T-cell (primary cell): ENCODE measurements at regions not wholly inside any gene's neighbourhood (a gene's known extent, or its start where the extent isn't known, plus 50 kb on each side); places are given as distances from the start of the nearest gene placed in this dataset.

Source experiments
- ATAC-seq, 4 experiments: fragments of 200-7000 bp in 3 of 4; fragments of 150-1000 bp in 1 of 4; cut with Tn5 transposase; replicated peaks in 1 of 4; 1 replicate in 3 of 4; 2 replicates in 1 of 4; pipeline ENCODE4 v1.10.0; 2021; ENCODE audit warnings: moderate library complexity in 3 of 4, mild to moderate bottlenecking in 2 of 4, moderate number of reproducible peaks in 1 of 4
- CTCF ChIA-PET, 2 donors: fragments of 300-600 bp; sonication (Branson Sonifier 250); formaldehyde crosslinking; loops; one replicate each; lab custom pipeline; 2022; ENCODE audit warnings: antibody characterized with exemption in 2 of 2; lab: Charles Lee
- POLR2A ChIA-PET, 2 donors: fragments of 300-600 bp; sonication (Branson Sonifier 250); formaldehyde crosslinking; loops; one replicate each; lab custom pipeline; 2022; ENCODE audit warnings: antibody characterized with exemption in 2 of 2; lab: Charles Lee
- DNase-seq, 35 experiments: peaks; one replicate each; pipeline versions ENCODE4 v3.0.0 to v3.0.0-alpha.2; 2013 to 2023
- H3K27ac ChIP-seq: one replicate; pipeline ENCODE4 v1.5.1; 2013; ENCODE audit warnings: low read length
- H3K27me3 ChIP-seq, 2 experiments: replicated peaks in 1 of 2; 1 replicate in 1 of 2; 2 replicates in 1 of 2; pipeline versions ENCODE4 v1.6.1 to v1.7.0; 2013; ENCODE audit warnings: low read length in 1 of 2, mixed read lengths in 1 of 2; ENCODE audit not compliant: control insufficient read depth in 2 of 2, insufficient read depth in 2 of 2; ENCODE audit errors: extremely low read depth in 1 of 2
- H3K36me3 ChIP-seq, 2 donors: 1 replicate in 1 of 2; 2 replicates in 1 of 2; pipeline versions ENCODE4 v1.6.1 to v1.7.0; 2013; ENCODE audit warnings: low read length in 1 of 2; ENCODE audit not compliant: control insufficient read depth in 2 of 2, insufficient read depth in 1 of 2; ENCODE audit errors: extremely low read depth in 1 of 2
- H3K4me1 ChIP-seq, 2 experiments: 1 replicate in 1 of 2; 2 replicates in 1 of 2; pipeline versions ENCODE4 v1.6.1 to v1.7.0; 2013; ENCODE audit warnings: low read length in 2 of 2, mixed read lengths in 1 of 2; ENCODE audit not compliant: insufficient read depth in 2 of 2, control insufficient read depth in 1 of 2; ENCODE audit errors: extremely low read depth in 1 of 2
- H3K4me3 ChIP-seq, 2 donors: 1 replicate in 1 of 2; 2 replicates in 1 of 2; pipeline versions ENCODE4 v1.5.1 to v1.7.0; 2013; ENCODE audit warnings: mild to moderate bottlenecking in 2 of 2, low read length in 1 of 2, moderate library complexity in 1 of 2; ENCODE audit not compliant: control insufficient read depth in 1 of 2; ENCODE audit errors: extremely low read depth in 1 of 2
- H3K9me3 ChIP-seq: 2 replicates; pipeline ENCODE4 v1.7.0; 2013
- H3K27ac Mint-ChIP-seq, 2 donors: one replicate each; pipeline ENCODE4 v1.8.0; 2020 to 2021; ENCODE audit warnings: mild to moderate bottlenecking in 2 of 2, mixed read lengths in 2 of 2
- H3K27me3 Mint-ChIP-seq, 2 donors: one replicate each; pipeline ENCODE4 v1.8.0; 2021 to 2022; ENCODE audit warnings: mixed read lengths in 2 of 2
- H3K36me3 Mint-ChIP-seq: one replicate; pipeline ENCODE4 v1.8.0; 2021; ENCODE audit warnings: mixed read lengths
- H3K4me1 Mint-ChIP-seq, 3 donors: one replicate each; pipeline ENCODE4 v1.8.0; 2020 to 2022; ENCODE audit warnings: mixed read lengths in 3 of 3, mild to moderate bottlenecking in 1 of 3
- H3K4me3 Mint-ChIP-seq, 3 donors: one replicate each; pipeline ENCODE4 v1.8.0; 2020 to 2022; ENCODE audit warnings: mild to moderate bottlenecking in 3 of 3, mixed read lengths in 3 of 3, moderate library complexity in 3 of 3
- H3K9me3 Mint-ChIP-seq, 3 donors: one replicate each; pipeline ENCODE4 v1.8.0; 2020 to 2022; ENCODE audit warnings: mixed read lengths in 3 of 3
- WGBS: methylation state at CpG from one replicate; pipeline ENCODE4 v1.1.5; 2013; ENCODE audit warnings: missing lambda C conversion rate; ENCODE audit not compliant: insufficient coverage; 5-methylcytosine and 5-hydroxymethylcytosine counted together

- no peak for ATAC-seq
- H3K4me1 Mint-ChIP-seq = no peaks in the 10 kb centered on the region
- no peaks in the 10 kb centered on the region for H3K9me3 Mint-ChIP-seq
- H3K27ac ChIP-seq = no peak overlapping the region
- H3K27me3 ChIP-seq = no peaks in the 10 kb centered on the region
- peaks cover 0 to 5% of the 10 kb centered on the region in 2 donors for H3K27me3 Mint-ChIP-seq
- CTCF ChIA-PET = no interaction called here
- POLR2A ChIA-PET = no interaction called here
- H3K9me3 ChIP-seq = no peaks in the 10 kb centered on the region
- DNase-seq = no peak
- no peaks in the 10 kb centered on the region for H3K36me3 Mint-ChIP-seq
- H3K4me3 ChIP-seq = no peak overlapping the region
- no peak overlapping the region for H3K4me3 Mint-ChIP-seq
- no peaks in the 10 kb centered on the region for H3K36me3 ChIP-seq
- WGBS = no CpG with 5 or more reads among the region's 5 CpGs
- H3K27ac Mint-ChIP-seq = no peak overlapping the region
- H3K4me1 ChIP-seq = no peaks in the 10 kb centered on the region
Observed at GRCh38 chr5:34570721-34571676, 85.1 kb upstream of the RAI14 start.

GRCh38 chr5:34571677-34572041, 84.5 kb upstream of the RAI14 start:
- Mint-ChIP-seq H3K27ac (no peak overlapping the region), H3K4me1 (no peaks in the 10 kb centered on the region), H3K9me3 (no peaks in the 10 kb centered on the region), H3K36me3 (no peaks in the 10 kb centered on the region), H3K27me3 (peaks cover 0 to 5% of the 10 kb centered on the region in 2 donors), H3K4me3 (no peak overlapping the region)
- Histone ChIP-seq H3K27me3 (no peaks in the 10 kb centered on the region), H3K4me3 (no peak overlapping the region), H3K36me3 (no peaks in the 10 kb centered on the region), H3K27ac (no peak overlapping the region), H3K4me1 (no peaks in the 10 kb centered on the region), H3K9me3 (no peaks in the 10 kb centered on the region)
- 87% methylated on average over 2 of the region's 3 CpGs for WGBS
- ATAC-seq (no peak), DNase-seq (no peak)
- ChIA-PET POLR2A (no interaction called here), CTCF (no interaction called here)

GRCh38 chr5:34574936-34575467, 81.1 kb upstream of the RAI14 start:
- H3K27me3 Mint-ChIP-seq = peaks cover 5% of the 10 kb centered on the region in 2 donors
- Histone ChIP-seq H3K27me3 (no peaks in the 10 kb centered on the region), H3K9me3 (no peaks in the 10 kb centered on the region), H3K4me1 (no peaks in the 10 kb centered on the region), H3K4me3 (no peak overlapping the region), H3K36me3 (no peaks in the 10 kb centered on the region), H3K27ac (no peak overlapping the region)
- DNase-seq (no peak), ATAC-seq (no peak)
- no peaks in the 10 kb centered on the region for H3K4me1 Mint-ChIP-seq
- H3K36me3 Mint-ChIP-seq = no peaks in the 10 kb centered on the region
- H3K27ac Mint-ChIP-seq = no peak overlapping the region
- H3K4me3 Mint-ChIP-seq = no peak overlapping the region
- POLR2A ChIA-PET = interaction anchor here in 1 of 2 donors (0.7 kb wide), 1 partner anchor 1409 kb away, joined by 3 read pairs; no protein-coding TSS in a partner anchor
- H3K9me3 Mint-ChIP-seq = no peaks in the 10 kb centered on the region
- CTCF ChIA-PET = no interaction called here
- WGBS = 50% methylated on average over 1 of the region's 3 CpGs

GRCh38 chr5:34576891-34577666, 79.0 kb upstream of the RAI14 start:
- H3K27ac ChIP-seq = no peak overlapping the region
- H3K36me3 Mint-ChIP-seq = no peaks in the 10 kb centered on the region
- H3K4me1 ChIP-seq = no peaks in the 10 kb centered on the region
- H3K27ac Mint-ChIP-seq = no peak overlapping the region
- H3K27me3 ChIP-seq = no peaks in the 10 kb centered on the region
- H3K4me1 Mint-ChIP-seq = no peaks in the 10 kb centered on the region
- H3K36me3 ChIP-seq = no peaks in the 10 kb centered on the region
- H3K9me3 ChIP-seq = no peaks in the 10 kb centered on the region
- DNase-seq = no peak
- CTCF ChIA-PET = no interaction called here
- 85% methylated on average over 4 of the region's 11 CpGs for WGBS
- H3K9me3 Mint-ChIP-seq = no peaks in the 10 kb centered on the region
- peaks cover 9 to 19% of the 10 kb centered on the region in 2 donors for H3K27me3 Mint-ChIP-seq
- ATAC-seq = no peak
- no peak overlapping the region for H3K4me3 ChIP-seq
- no peak overlapping the region for H3K4me3 Mint-ChIP-seq
- POLR2A ChIA-PET = no interaction called here

DNA sequence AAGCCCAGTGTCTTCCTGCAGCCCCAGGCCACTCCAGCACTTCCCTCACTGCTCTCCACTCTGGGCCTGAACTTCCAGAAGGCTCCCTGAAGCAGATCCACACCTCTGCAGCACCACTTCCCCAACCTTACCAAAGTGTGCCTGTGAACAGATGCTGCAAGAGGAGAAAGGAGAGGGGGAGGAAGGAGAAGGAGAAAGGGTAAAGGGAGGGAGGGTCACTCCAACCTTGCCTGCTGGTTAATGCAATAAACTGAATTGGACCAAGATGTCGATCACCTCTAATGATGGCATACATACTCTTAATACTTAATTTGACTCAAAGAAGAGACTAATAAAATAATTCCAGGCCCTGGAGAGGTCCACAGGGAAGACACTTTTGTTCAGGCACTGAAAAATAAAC, 77.2 kb upstream of the RAI14 start:
- no peak for DNase-seq
- Histone ChIP-seq H3K27me3 (no peaks in the 10 kb centered on the region), H3K9me3 (no peaks in the 10 kb centered on the region), H3K27ac (no peak overlapping the region), H3K4me3 (no peak overlapping the region), H3K36me3 (no peaks in the 10 kb centered on the region), H3K4me1 (no peaks in the 10 kb centered on the region)
- Mint-ChIP-seq H3K4me1 (no peaks in the 10 kb centered on the region), H3K27me3 (peaks cover 15 to 27% of the 10 kb centered on the region in 2 donors), H3K9me3 (no peaks in the 10 kb centered on the region), H3K27ac (no peak overlapping the region), H3K4me3 (no peak overlapping the region), H3K36me3 (no peaks in the 10 kb centered on the region)
- ChIA-PET CTCF (no interaction called here), POLR2A (no interaction called here)
- no peak for ATAC-seq
- no CpG with 5 or more reads among the region's 1 CpG for WGBS

GRCh38 chr5:34580983-34581382, 75.1 kb upstream of the RAI14 start:
- H3K27ac Mint-ChIP-seq = no peak overlapping the region
- H3K4me3 Mint-ChIP-seq = no peak overlapping the region
- DNase-seq (no peak), ATAC-seq (no peak)
- H3K27me3 ChIP-seq = no peaks in the 10 kb centered on the region
- H3K4me1 ChIP-seq = no peaks in the 10 kb centered on the region
- no peak overlapping the region for H3K4me3 ChIP-seq
- H3K36me3 ChIP-seq = no peaks in the 10 kb centered on the region
- ChIA-PET CTCF (no interaction called here), POLR2A (no interaction called here)
- 86% methylated on average over 5 of the region's 7 CpGs for WGBS
- H3K9me3 ChIP-seq = no peaks in the 10 kb centered on the region
- no peaks in the 10 kb centered on the region for H3K36me3 Mint-ChIP-seq
- H3K27me3 Mint-ChIP-seq = peaks cover 22 to 40% of the 10 kb centered on the region in 2 donors
- no peak overlapping the region for H3K27ac ChIP-seq
- H3K4me1 Mint-ChIP-seq = no peaks in the 10 kb centered on the region
- no peaks in the 10 kb centered on the region for H3K9me3 Mint-ChIP-seq
